Hepatocyte (in vitro differentiated cells): ENCODE measurements at regions not wholly inside any gene's neighbourhood (a gene's known extent, or its start where the extent isn't known, plus 50 kb on each side); places are given as distances from the start of the nearest gene placed in this dataset.
A peak's percentile ranks its signal among the peaks of the same experiment; 100 is the strongest.

Experiments used
- DNase-seq: peaks from one replicate; pipeline ENCODE4 v3.0.0-alpha.2; 2016; ENCODE audit warnings: low spot score
- H2AFZ ChIP-seq: fragments of 200-600 bp; sonication (generic); 2 replicates; pipeline ENCODE4 v1.6.0; 2016; ENCODE audit warnings: antibody characterized with exemption, mild to moderate bottlenecking
- H3K27ac ChIP-seq: fragments of 200-600 bp; sonication (generic); 2 replicates; pipeline ENCODE4 v1.5.1; 2016; ENCODE audit warnings: mild to moderate bottlenecking
- H3K27me3 ChIP-seq: fragments of 200-600 bp; sonication (generic); 2 replicates; pipeline ENCODE4 v1.6.1; 2016
- H3K36me3 ChIP-seq: fragments of 200-600 bp; sonication (generic); replicated peaks from 2 replicates; pipeline ENCODE4 v1.5.1; 2016; ENCODE audit warnings: low read depth; ENCODE audit not compliant: insufficient read depth
- H3K4me1 ChIP-seq: fragments of 200-600 bp; sonication (generic); 2 replicates; pipeline ENCODE4 v1.5.1; 2016; ENCODE audit warnings: mild to moderate bottlenecking, moderate library complexity; ENCODE audit not compliant: insufficient read depth
- H3K4me2 ChIP-seq: fragments of 200-600 bp; sonication (generic); 2 replicates; pipeline ENCODE4 v1.6.0; 2016
- H3K4me3 ChIP-seq: fragments of 200-600 bp; sonication (generic); 2 replicates; pipeline ENCODE4 v1.5.1; 2016; ENCODE audit warnings: mild to moderate bottlenecking
- H3K79me2 ChIP-seq: fragments of 200-600 bp; sonication (generic); 2 replicates; pipeline ENCODE4 v1.6.0; 2017; ENCODE audit warnings: mild to moderate bottlenecking
- H3K9me2 ChIP-seq: fragments of 200-600 bp; sonication (generic); replicated peaks from 2 replicates; pipeline ENCODE4 v1.6.0; 2017; ENCODE audit warnings: mild to moderate bottlenecking; ENCODE audit not compliant: insufficient read depth
- H3K9me3 ChIP-seq: fragments of 200-600 bp; sonication (generic); 2 replicates; pipeline ENCODE4 v1.5.1; 2016; ENCODE audit warnings: low read depth, mild to moderate bottlenecking
- H4K20me1 ChIP-seq: fragments of 200-600 bp; sonication (generic); 2 replicates; pipeline ENCODE4 v1.6.0; 2016; ENCODE audit warnings: mild to moderate bottlenecking; ENCODE audit not compliant: insufficient read depth, poor library complexity, severe bottlenecking
- CTCF ChIP-seq: fragments of 200-600 bp; sonication (generic); IDR thresholded peaks from 2 replicates; pipeline ENCODE4 v1.5.1; 2016; ENCODE audit warnings: antibody characterized with exemption, mild to moderate bottlenecking; ENCODE audit not compliant: poor library complexity
- EZH2 ChIP-seq: fragments of 200-600 bp; sonication (generic); IDR thresholded peaks from 2 replicates; pipeline ENCODE4 v1.6.1; 2016; ENCODE audit warnings: antibody characterized with exemption, mild to moderate bottlenecking, borderline replicate concordance
- EZH2phosphoT487 ChIP-seq: fragments of 200-600 bp; sonication (generic); IDR thresholded peaks from one replicate; pipeline ENCODE4 v1.6.1; 2018; ENCODE audit warnings: antibody characterized with exemption, mild to moderate bottlenecking, low read depth, moderate library complexity; ENCODE audit not compliant: unreplicated experiment, severe bottlenecking
- WGBS: methylation state at CpG from one replicate; pipeline ENCODE4 v1.1.6; 2016; ENCODE audit warnings: low lambda C conversion rate; ENCODE audit errors: missing lambda C conversion rate; 5-methylcytosine and 5-hydroxymethylcytosine counted together

- Histone ChIP-seq H3K36me3 (no peaks in the 10 kb centered on the region), H3K4me3 (no peak overlapping the region), H3K79me2 (no peaks in the 10 kb centered on the region), H3K9me2 (no peaks in the 10 kb centered on the region), H3K27me3 (no peaks in the 10 kb centered on the region), H3K4me2 (no peak overlapping the region), H4K20me1 (no peaks in the 10 kb centered on the region), H3K27ac (no peak overlapping the region), H3K4me1 (no peaks in the 10 kb centered on the region), H3K9me3 (no peaks in the 10 kb centered on the region), H2AFZ (no peak overlapping the region)
- WGBS = 52% methylated on average over 4 of the region's 4 CpGs
- peak; percentile 63 for TF ChIP-seq CTCF
- TF ChIP-seq EZH2 = no peak
- DNase-seq = peak; percentile 50
Observed at GRCh38 chr14:22276913-22277816, 311.9 kb downstream of the DAD1 start.

GRCh38 chr14:22271838-22272799 is 316.9 kb downstream of the DAD1 start:
- no peaks in the 10 kb centered on the region for H3K79me2 ChIP-seq
- no peak overlapping the region for H3K27ac ChIP-seq
- H2AFZ ChIP-seq = no peak overlapping the region
- no peaks in the 10 kb centered on the region for H3K27me3 ChIP-seq
- no peaks in the 10 kb centered on the region for H3K9me3 ChIP-seq
- H3K4me1 ChIP-seq = no peaks in the 10 kb centered on the region
- no peak for DNase-seq
- no peaks in the 10 kb centered on the region for H4K20me1 ChIP-seq
- H3K9me2 ChIP-seq = no peaks in the 10 kb centered on the region
- H3K4me2 ChIP-seq = no peak overlapping the region
- TF ChIP-seq EZH2phosphoT487 = no peak
- no peak for TF ChIP-seq EZH2
- no peak for TF ChIP-seq CTCF
- H3K36me3 ChIP-seq = no peaks in the 10 kb centered on the region
- WGBS = 58% methylated on average over 11 of the region's 11 CpGs
- H3K4me3 ChIP-seq = no peak overlapping the region

GRCh38 chr14:22268875-22269274 is 320.1 kb downstream of the DAD1 start:
- no peak overlapping the region for H3K27ac ChIP-seq
- H3K4me3 ChIP-seq = no peak overlapping the region
- H3K9me3 ChIP-seq = no peaks in the 10 kb centered on the region
- TF ChIP-seq EZH2phosphoT487 = no peak
- TF ChIP-seq CTCF = no peak
- no peak for TF ChIP-seq EZH2
- peak; percentile 59 for DNase-seq
- H3K27me3 ChIP-seq = no peaks in the 10 kb centered on the region
- no peaks in the 10 kb centered on the region for H3K36me3 ChIP-seq
- no peaks in the 10 kb centered on the region for H3K9me2 ChIP-seq
- WGBS = 33% methylated on average over 2 of the region's 2 CpGs
- no peak overlapping the region for H2AFZ ChIP-seq
- H3K79me2 ChIP-seq = no peaks in the 10 kb centered on the region
- no peak overlapping the region for H3K4me2 ChIP-seq
- H4K20me1 ChIP-seq = no peaks in the 10 kb centered on the region
- H3K4me1 ChIP-seq = peaks cover 13% of the 10 kb centered on the region
